ENCODE measurements at regions not wholly inside any gene's neighbourhood (a gene's known extent, or its start where the extent isn't known, plus 50 kb on each side); places are given as distances from the start of the nearest gene placed in this dataset.

- TF ChIP-seq CTCF (IDR thresholded peaks at IDR 0.05) (no peak), FOXP1 (CRISPR knock-in tag; IDR thresholded peaks at IDR 0.05; ENCODE audit: borderline replicate concordance) (no peak), MYBL2 (CRISPR knock-in tag; IDR thresholded peaks at IDR 0.05) (no peak)
Observed at GRCh38 chr1:219506473-219506899, 106.4 kb downstream of the ZC3H11B start.
